Neural cell (in vitro differentiated cells): ENCODE measurements at regions not wholly inside any gene's neighbourhood (a gene's known extent, or its start where the extent isn't known, plus 50 kb on each side); places are given as distances from the start of the nearest gene placed in this dataset.

Source experiments
- H2AFZ ChIP-seq: fragments of 200-600, 300-800 bp; sonication (generic), shearing (Covaris generic); 2 replicates; pipeline ENCODE4 v1.6.0; 2014; ENCODE audit warnings: low read depth, mild to moderate bottlenecking, antibody characterized with exemption, low read length, moderate library complexity
- H3F3A ChIP-seq: fragments of 200-600 bp; shearing (Covaris generic); 2 replicates; pipeline ENCODE4 v1.6.1; 2016; ENCODE audit warnings: mild to moderate bottlenecking, moderate library complexity, mixed read lengths, antibody characterized with exemption, low read length; ENCODE audit not compliant: insufficient read depth, poor library complexity, severe bottlenecking
- H3K27ac ChIP-seq: fragments of 200-600, 300-800 bp; sonication (generic), shearing (Covaris generic); 2 replicates; pipeline ENCODE4 v1.5.1; 2014; ENCODE audit warnings: mild to moderate bottlenecking, low read length, moderate library complexity
- H3K27me3 ChIP-seq: fragments of 300-800, 200-600 bp; sonication (generic), shearing (Covaris generic); 2 replicates; pipeline ENCODE4 v1.6.0; 2014; ENCODE audit warnings: mild to moderate bottlenecking, low read depth, low read length, moderate library complexity; ENCODE audit not compliant: insufficient read depth
- H3K36me3 ChIP-seq: fragments of 300-800, 200-600 bp; sonication (generic), shearing (Covaris generic); 2 replicates; pipeline ENCODE4 v1.5.1; 2014; ENCODE audit warnings: mild to moderate bottlenecking, antibody characterized with exemption, low read length, moderate library complexity; ENCODE audit not compliant: insufficient read depth
- H3K4me2 ChIP-seq: fragments of 300-800, 200-600 bp; sonication (generic), shearing (Covaris generic); 2 replicates; pipeline ENCODE4 v1.6.0; 2014; ENCODE audit warnings: mild to moderate bottlenecking, low read length
- H3K4me3 ChIP-seq: fragments of 300-800, 200-600 bp; sonication (generic), shearing (Covaris generic); 2 replicates; pipeline ENCODE4 v1.5.1; 2014; ENCODE audit warnings: mild to moderate bottlenecking, low read length, moderate library complexity
- H3K79me2 ChIP-seq: fragments of 200-600 bp; shearing (Covaris generic); replicated peaks from 2 replicates; pipeline ENCODE4 v1.6.0; 2014; ENCODE audit warnings: mild to moderate bottlenecking, low read length, moderate library complexity; ENCODE audit not compliant: insufficient read depth
- H3K9ac ChIP-seq: fragments of 300-800, 200-600 bp; sonication (generic), shearing (Covaris generic); 2 replicates; pipeline ENCODE4 v1.6.1; 2016; ENCODE audit warnings: mild to moderate bottlenecking, low read length, mixed read lengths
- H3K9me2 ChIP-seq: fragments of 200-600 bp; shearing (Covaris generic); 2 replicates; pipeline ENCODE4 v1.6.1; 2016; ENCODE audit warnings: mild to moderate bottlenecking, low read length, mixed read lengths; ENCODE audit not compliant: insufficient read depth
- H3K9me3 ChIP-seq: fragments of 200-600, 300-800 bp; sonication (generic), shearing (Covaris generic); 2 replicates; pipeline ENCODE4 v1.6.1; 2016; ENCODE audit warnings: mild to moderate bottlenecking, mixed run types, low read length, moderate library complexity, mixed read lengths
- H4K20me1 ChIP-seq: fragments of 200-600 bp; shearing (Covaris generic); 2 replicates; pipeline ENCODE4 v1.6.1; 2016; ENCODE audit warnings: mild to moderate bottlenecking, mixed run types; ENCODE audit not compliant: insufficient read depth
- CTCF ChIP-seq: fragments of 450-650 bp; IDR thresholded peaks from 2 replicates; pipeline ENCODE4 v1.5.1; 2014; ENCODE audit warnings: antibody characterized with exemption, mild to moderate bottlenecking, moderate library complexity; ENCODE audit not compliant: poor library complexity, severe bottlenecking
- EP300 ChIP-seq: fragments of 450-650 bp; conservative IDR thresholded peaks from 2 replicates; pipeline ENCODE4 v1.6.1; 2014; ENCODE audit warnings: antibody characterized with exemption, mild to moderate bottlenecking, moderate library complexity; ENCODE audit not compliant: poor library complexity, severe bottlenecking
- EZH2 ChIP-seq: fragments of 200-600, 300-800 bp; shearing (Covaris generic), sonication (generic); IDR thresholded peaks from 2 replicates; pipeline ENCODE4 v1.6.1; 2014; ENCODE audit warnings: antibody characterized with exemption, low read length, borderline replicate concordance, mild to moderate bottlenecking; ENCODE audit not compliant: insufficient read depth, poor library complexity, severe bottlenecking
- MXI1 ChIP-seq: fragments of 450-650 bp; conservative IDR thresholded peaks from 2 replicates; pipeline ENCODE4 v1.6.1; 2014; ENCODE audit warnings: antibody characterized with exemption, mild to moderate bottlenecking; ENCODE audit not compliant: poor library complexity, severe bottlenecking
- POLR2AphosphoS5 ChIP-seq: IDR thresholded peaks from 2 replicates; pipeline ENCODE4 v1.6.1; 2012
- RAD21 ChIP-seq: fragments of 450-650 bp; conservative IDR thresholded peaks from 2 replicates; pipeline ENCODE4 v1.6.1; 2014; ENCODE audit warnings: antibody characterized with exemption, mild to moderate bottlenecking, moderate library complexity
- REST ChIP-seq: IDR thresholded peaks from 2 replicates; pipeline ENCODE4 v1.6.1; 2012; ENCODE audit warnings: borderline replicate concordance
- SMC3 ChIP-seq: fragments of 450-650 bp; conservative IDR thresholded peaks from 2 replicates; pipeline ENCODE4 v1.6.1; 2014; ENCODE audit warnings: antibody characterized with exemption, mild to moderate bottlenecking, moderate library complexity; ENCODE audit not compliant: poor library complexity
- TAF1 ChIP-seq: IDR thresholded peaks from 2 replicates; pipeline ENCODE4 v1.6.1; 2012; ENCODE audit warnings: low read depth

GRCh38 chr21:19029816-19030215, 626.2 kb upstream of the TMPRSS15 start:
- Histone ChIP-seq H3K9me3 (no peaks in the 10 kb centered on the region), H3F3A (no peaks in the 10 kb centered on the region), H3K9ac (no peak overlapping the region), H4K20me1 (no peaks in the 10 kb centered on the region), H3K27ac (no peak overlapping the region), H3K4me2 (no peak overlapping the region), H3K4me3 (no peak overlapping the region), H3K9me2 (no peaks in the 10 kb centered on the region), H3K36me3 (no peaks in the 10 kb centered on the region), H2AFZ (no peak overlapping the region), H3K79me2 (no peaks in the 10 kb centered on the region), H3K27me3 (no peaks in the 10 kb centered on the region)
- TF ChIP-seq TAF1, result no peak
- TF ChIP-seq SMC3, result no peak
- TF ChIP-seq POLR2AphosphoS5, result no peak
- no peak for TF ChIP-seq EP300
- no peak for TF ChIP-seq REST
- no peak for TF ChIP-seq EZH2
- no peak for TF ChIP-seq CTCF

- no peaks in the 10 kb centered on the region for H3K36me3 ChIP-seq
- no peaks in the 10 kb centered on the region for H3K27me3 ChIP-seq
- H2AFZ ChIP-seq, result no peak overlapping the region
- no peak overlapping the region for H3K4me3 ChIP-seq
- no peaks in the 10 kb centered on the region for H3K9me3 ChIP-seq
- H3K4me2 ChIP-seq, result no peak overlapping the region
- H3F3A ChIP-seq, result no peaks in the 10 kb centered on the region
- H4K20me1 ChIP-seq, result no peaks in the 10 kb centered on the region
- H3K27ac ChIP-seq, result no peak overlapping the region
- H3K9ac ChIP-seq, result no peak overlapping the region
- no peak for TF ChIP-seq TAF1
- no peaks in the 10 kb centered on the region for H3K9me2 ChIP-seq
- no peaks in the 10 kb centered on the region for H3K79me2 ChIP-seq
Observed at GRCh38 chr21:19031953-19032352, 628.4 kb upstream of the TMPRSS15 start.

GRCh38 chr21:19034041-19034440, 630.5 kb upstream of the TMPRSS15 start:
- Histone ChIP-seq H3K9me3 (no peaks in the 10 kb centered on the region), H3K27me3 (no peaks in the 10 kb centered on the region), H3K4me3 (no peak overlapping the region), H3K4me2 (no peak overlapping the region), H3K36me3 (no peaks in the 10 kb centered on the region), H3K27ac (no peak overlapping the region), H3K9ac (no peak overlapping the region), H3F3A (no peaks in the 10 kb centered on the region), H2AFZ (no peak overlapping the region), H4K20me1 (no peaks in the 10 kb centered on the region), H3K9me2 (no peaks in the 10 kb centered on the region), H3K79me2 (no peaks in the 10 kb centered on the region)
- TF ChIP-seq REST (no peak), EP300 (no peak), POLR2AphosphoS5 (no peak), EZH2 (no peak), MXI1 (no peak), TAF1 (no peak), SMC3 (no peak), CTCF (no peak), RAD21 (no peak)
